ENCODE measurements at regions not wholly inside any gene's neighbourhood (a gene's known extent, or its start where the extent isn't known, plus 50 kb on each side); places are given as distances from the start of the nearest gene placed in this dataset.

DNA sequence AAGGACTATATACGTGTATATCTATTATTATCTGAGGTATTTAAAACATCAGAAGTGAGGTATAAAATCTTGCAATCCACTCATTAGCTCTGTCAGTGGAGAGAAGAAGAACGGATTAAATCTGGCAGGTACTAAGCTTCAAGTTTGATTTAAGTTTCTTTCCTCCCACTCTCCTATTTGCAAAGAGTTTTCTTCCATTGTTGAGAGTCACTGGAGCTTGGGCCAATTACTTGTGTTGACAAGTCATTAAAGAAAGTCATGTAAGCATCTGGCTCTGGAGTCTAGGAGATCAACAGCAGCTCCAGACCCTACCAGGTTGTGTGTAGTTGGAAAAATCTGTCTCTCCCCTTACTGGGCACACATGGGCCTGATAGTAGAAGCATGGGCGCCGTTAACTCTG lies 476.8 kb upstream of the SMARCA2 start:
- TF ChIP-seq, protein P1, sequence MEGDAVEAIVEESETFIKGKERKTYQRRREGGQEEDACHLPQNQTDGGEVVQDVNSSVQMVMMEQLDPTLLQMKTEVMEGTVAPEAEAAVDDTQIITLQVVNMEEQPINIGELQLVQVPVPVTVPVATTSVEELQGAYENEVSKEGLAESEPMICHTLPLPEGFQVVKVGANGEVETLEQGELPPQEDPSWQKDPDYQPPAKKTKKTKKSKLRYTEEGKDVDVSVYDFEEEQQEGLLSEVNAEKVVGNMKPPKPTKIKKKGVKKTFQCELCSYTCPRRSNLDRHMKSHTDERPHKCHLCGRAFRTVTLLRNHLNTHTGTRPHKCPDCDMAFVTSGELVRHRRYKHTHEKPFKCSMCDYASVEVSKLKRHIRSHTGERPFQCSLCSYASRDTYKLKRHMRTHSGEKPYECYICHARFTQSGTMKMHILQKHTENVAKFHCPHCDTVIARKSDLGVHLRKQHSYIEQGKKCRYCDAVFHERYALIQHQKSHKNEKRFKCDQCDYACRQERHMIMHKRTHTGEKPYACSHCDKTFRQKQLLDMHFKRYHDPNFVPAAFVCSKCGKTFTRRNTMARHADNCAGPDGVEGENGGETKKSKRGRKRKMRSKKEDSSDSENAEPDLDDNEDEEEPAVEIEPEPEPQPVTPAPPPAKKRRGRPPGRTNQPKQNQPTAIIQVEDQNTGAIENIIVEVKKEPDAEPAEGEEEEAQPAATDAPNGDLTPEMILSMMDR (IDR thresholded peaks at IDR 0.05) = no peak
- TF ChIP-seq EP300 (IDR thresholded peaks at IDR 0.05; ENCODE audit: low read depth) (no peak), POLR2A (IDR thresholded peaks at IDR 0.05) (no peak)

All from transverse colon (tissue), 3 donors.